Left lung (tissue), 4 donors: ENCODE measurements at regions not wholly inside any gene's neighbourhood (a gene's known extent, or its start where the extent isn't known, plus 50 kb on each side); places are given as distances from the start of the nearest gene placed in this dataset.

Experiments used
- ATAC-seq: fragments of 200-7000 bp; cut with Tn5 transposase; one replicate; pipeline ENCODE4 v1.9.1; 2020; ENCODE audit warnings: moderate library complexity
- DNase-seq, 4 donors: peaks; one replicate each; pipeline ENCODE4 v3.0.0-alpha.2; 2013 to 2020
- H3K27ac ChIP-seq, 2 donors: fragments of 200-600 bp; sonication (generic) in 1 of 2; one replicate each; pipeline versions ENCODE4 v1.5.0 to v1.8.0; 2020 to 2021
- H3K27me3 ChIP-seq, 2 donors: fragments of 200-600 bp; sonication (generic) in 1 of 2; one replicate each; pipeline versions ENCODE4 v1.5.0 to v1.8.0; 2020 to 2021
- H3K36me3 ChIP-seq, 2 donors: fragments of 200-600 bp; sonication (generic) in 1 of 2; one replicate each; pipeline versions ENCODE4 v1.5.0 to v1.8.0; 2020 to 2021
- H3K4me1 ChIP-seq, 2 donors: fragments of 200-600 bp; one replicate each; pipeline ENCODE4 v1.8.0; 2021
- H3K4me3 ChIP-seq, 2 donors: fragments of 200-600 bp; sonication (generic) in 1 of 2; one replicate each; pipeline versions ENCODE4 v1.5.0 to v1.8.0; 2020 to 2021; ENCODE audit warnings: mild to moderate bottlenecking in 1 of 2
- H3K9me3 ChIP-seq, 2 donors: fragments of 200-600 bp; sonication (generic) in 1 of 2; one replicate each; pipeline versions ENCODE4 v1.5.0 to v1.8.0; 2020 to 2021
- CTCF ChIP-seq, 2 donors: fragments of 200-600 bp; sonication (generic) in 1 of 2; IDR thresholded peaks; one replicate each; pipeline versions ENCODE4 v1.5.0 to v1.8.0; 2021; ENCODE audit warnings: antibody characterized with exemption in 2 of 2
- intact Hi-C, 2 donors: fragments of 100-400 bp; cut with DNase I; formaldehyde crosslinking; loops; one replicate each; pipeline versions ENCODE4 v1.11.2 to v1.14.2; 2022
- donor health status: DM: no; HTN: yes; CAD: no.
- donor health status: DM: no; HTN: no; CAD: no.

GRCh38 chr10:108307925-108308312, 1143.4 kb upstream of the SORCS1 start:
- Histone ChIP-seq H3K4me3 (no peak overlapping the region), H3K36me3 (no peaks in the 10 kb centered on the region), H3K4me1 (no peaks in the 10 kb centered on the region), H3K27ac (no peak overlapping the region), H3K9me3 (no peaks in the 10 kb centered on the region), H3K27me3 (no peaks in the 10 kb centered on the region)
- ATAC-seq (no peak), DNase-seq (no peak)
- intact Hi-C loops, result no loop called here
- no peak for TF ChIP-seq CTCF (IDR thresholded peaks at IDR 0.05)

- Histone ChIP-seq H3K9me3 (no peaks in the 10 kb centered on the region), H3K4me3 (no peak overlapping the region), H3K27me3 (no peaks in the 10 kb centered on the region), H3K27ac (no peak overlapping the region), H3K4me1 (no peaks in the 10 kb centered on the region), H3K36me3 (no peaks in the 10 kb centered on the region)
- DNase-seq (no peak), ATAC-seq (no peak)
- no peak for TF ChIP-seq CTCF (IDR thresholded peaks at IDR 0.05)
- intact Hi-C loops, result no loop called here
Measured at GRCh38 chr10:108307250-108307924, 1142.9 kb upstream of the SORCS1 start.

- Histone ChIP-seq H3K9me3 (no peaks in the 10 kb centered on the region), H3K36me3 (no peaks in the 10 kb centered on the region), H3K4me3 (no peak overlapping the region), H3K27ac (no peak overlapping the region), H3K27me3 (no peaks in the 10 kb centered on the region), H3K4me1 (no peaks in the 10 kb centered on the region)
- ATAC-seq (no peak), DNase-seq (no peak)
- intact Hi-C loops, result no loop called here
- TF ChIP-seq CTCF (IDR thresholded peaks at IDR 0.05), result no peak
Measured at GRCh38 chr10:108303149-108303548, 1138.6 kb upstream of the SORCS1 start.

GRCh38 chr10:108301002-108301401, 1136.5 kb upstream of the SORCS1 start:
- no peaks in the 10 kb centered on the region for H3K4me1 ChIP-seq
- no peak for TF ChIP-seq CTCF (IDR thresholded peaks at IDR 0.05)
- DNase-seq (no peak), ATAC-seq (no peak)
- H3K27ac ChIP-seq, result no peak overlapping the region
- H3K36me3 ChIP-seq, result no peaks in the 10 kb centered on the region
- H3K4me3 ChIP-seq, result no peak overlapping the region
- intact Hi-C loops, result no loop called here
- H3K9me3 ChIP-seq, result no peaks in the 10 kb centered on the region
- H3K27me3 ChIP-seq, result no peaks in the 10 kb centered on the region

- DNase-seq (no peak), ATAC-seq (no peak)
- intact Hi-C loops, result no loop called here
- peaks cover 0 to 11% of the 10 kb centered on the region in 2 donors for H3K9me3 ChIP-seq
- TF ChIP-seq CTCF (IDR thresholded peaks at IDR 0.05), result no peak
- H3K27me3 ChIP-seq, result no peaks in the 10 kb centered on the region
- no peak overlapping the region for H3K27ac ChIP-seq
- H3K36me3 ChIP-seq, result no peaks in the 10 kb centered on the region
- H3K4me3 ChIP-seq, result no peak overlapping the region
- H3K4me1 ChIP-seq, result no peaks in the 10 kb centered on the region
Measured at GRCh38 chr10:108290823-108291222, 1126.3 kb upstream of the SORCS1 start.
